ENCODE measurements at regions not wholly inside any gene's neighbourhood (a gene's known extent, or its start where the extent isn't known, plus 50 kb on each side); places are given as distances from the start of the nearest gene placed in this dataset.

DNA sequence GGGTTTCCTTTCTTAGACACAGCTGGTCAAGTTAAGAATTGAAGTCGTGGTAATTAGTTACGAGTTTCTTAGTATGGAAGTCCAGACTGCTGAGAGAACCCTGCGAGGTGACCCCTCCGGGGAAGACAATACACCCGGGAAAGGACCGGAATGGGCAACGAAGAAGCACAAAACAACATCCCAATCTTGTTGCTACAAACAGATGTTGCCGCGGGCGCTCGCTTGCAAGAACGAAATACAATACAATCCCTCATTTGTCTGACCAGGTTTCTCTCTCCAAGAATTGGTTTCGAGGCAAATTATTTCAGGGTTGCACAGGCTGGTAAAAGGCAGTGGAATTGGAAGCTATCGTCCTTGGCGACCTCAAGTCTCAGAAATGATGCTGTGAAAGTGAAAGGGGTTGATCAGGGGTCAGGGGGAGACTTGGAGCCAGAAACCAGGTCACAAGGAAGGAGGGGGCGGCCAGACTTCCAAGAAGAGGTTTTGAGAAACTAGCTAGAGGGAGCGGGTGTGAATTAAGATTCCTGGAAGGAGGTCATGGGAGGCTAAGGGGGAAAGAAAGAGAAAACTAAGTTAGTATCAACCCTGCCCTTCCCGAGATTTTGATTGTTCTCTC, 401.9 kb downstream of the HRH4 start:
- no peak for ATAC-seq
- no peak for TF ChIP-seq ZNF8 (CRISPR knock-in tag; IDR thresholded peaks at IDR 0.05)
- TF ChIP-seq ZC3H10 (CRISPR knock-in tag; IDR thresholded peaks at IDR 0.05) = no peak
- TF ChIP-seq ZFP3 (CRISPR knock-in tag; IDR thresholded peaks at IDR 0.05) = no peak
- no peak for TF ChIP-seq CSRNP3 (CRISPR knock-in tag; IDR thresholded peaks at IDR 0.05)
- TF ChIP-seq SNAI2 (CRISPR knock-in tag; IDR thresholded peaks at IDR 0.05) = no peak
- TF ChIP-seq POU6F1 (CRISPR knock-in tag; IDR thresholded peaks at IDR 0.05; ENCODE audit: borderline replicate concordance, low read depth) = no peak
- TF ChIP-seq BACH2 (CRISPR knock-in tag; IDR thresholded peaks at IDR 0.05; ENCODE audit: borderline replicate concordance) = no peak
- no peak for TF ChIP-seq ESRRG (CRISPR knock-in tag; IDR thresholded peaks at IDR 0.05)
- no peak for TF ChIP-seq ARNTL (CRISPR knock-in tag; IDR thresholded peaks at IDR 0.05; ENCODE audit: borderline replicate concordance, low read depth)
- TF ChIP-seq CREB5 (CRISPR knock-in tag; IDR thresholded peaks at IDR 0.05; ENCODE audit: low read depth) = no peak
- TF ChIP-seq TCF4 (CRISPR knock-in tag; IDR thresholded peaks at IDR 0.05; ENCODE audit: borderline replicate concordance) = no peak
- TF ChIP-seq ISL1 (CRISPR knock-in tag; IDR thresholded peaks at IDR 0.05) = no peak
- TF ChIP-seq TSHZ2 (CRISPR knock-in tag; IDR thresholded peaks at IDR 0.05) = no peak
- TF ChIP-seq ZNF70 (CRISPR knock-in tag; IDR thresholded peaks at IDR 0.05) = no peak
- TF ChIP-seq PPARA (CRISPR knock-in tag; IDR thresholded peaks at IDR 0.05; ENCODE audit: borderline replicate concordance) = no peak
- TF ChIP-seq TOX (CRISPR knock-in tag; IDR thresholded peaks at IDR 0.05; ENCODE audit: borderline replicate concordance) = no peak
- TF ChIP-seq ZNF565 (CRISPR knock-in tag; conservative IDR thresholded peaks at IDR 0.05; ENCODE audit: low read depth) = no peak
- TF ChIP-seq GLIS3 (CRISPR knock-in tag; IDR thresholded peaks at IDR 0.05) = no peak
- TF ChIP-seq OSR1 (CRISPR knock-in tag; IDR thresholded peaks at IDR 0.05) = no peak
- TF ChIP-seq ZFP30 (CRISPR knock-in tag; IDR thresholded peaks at IDR 0.05) = no peak

DNA sequence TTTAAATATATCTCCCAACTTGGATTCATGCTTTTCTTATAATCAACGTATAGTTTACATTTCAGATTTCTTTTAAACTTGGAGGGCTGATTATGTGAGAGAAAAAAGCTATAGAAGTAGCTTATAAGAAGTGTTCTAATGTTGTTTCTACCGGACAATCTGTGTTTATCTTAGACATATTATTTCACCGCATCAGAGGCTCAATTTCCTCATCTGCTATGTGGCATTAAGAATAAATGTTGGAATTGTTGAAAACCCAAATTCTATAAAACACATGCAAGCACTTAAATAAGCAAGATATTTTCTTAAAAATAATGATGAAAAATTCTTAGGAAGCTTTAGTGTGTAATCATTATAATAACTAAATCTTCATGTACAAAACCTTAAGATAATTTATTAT, 407.9 kb downstream of the HRH4 start:
- ATAC-seq = no peak
- TF ChIP-seq ZC3H10 (CRISPR knock-in tag; IDR thresholded peaks at IDR 0.05) (no peak), ZNF8 (CRISPR knock-in tag; IDR thresholded peaks at IDR 0.05) (no peak)

GRCh38 chr18:24868760-24869237, 408.4 kb downstream of the HRH4 start:
- TF ChIP-seq ZNF8 (CRISPR knock-in tag; IDR thresholded peaks at IDR 0.05) (no peak), TOX (CRISPR knock-in tag; IDR thresholded peaks at IDR 0.05; ENCODE audit: borderline replicate concordance) (no peak), CSRNP3 (CRISPR knock-in tag; IDR thresholded peaks at IDR 0.05) (no peak), ESRRG (CRISPR knock-in tag; IDR thresholded peaks at IDR 0.05) (no peak), TSHZ2 (CRISPR knock-in tag; IDR thresholded peaks at IDR 0.05) (no peak), CSDC2 (CRISPR knock-in tag; IDR thresholded peaks at IDR 0.05) (no peak)
- TF ChIP-seq, protein P1, sequence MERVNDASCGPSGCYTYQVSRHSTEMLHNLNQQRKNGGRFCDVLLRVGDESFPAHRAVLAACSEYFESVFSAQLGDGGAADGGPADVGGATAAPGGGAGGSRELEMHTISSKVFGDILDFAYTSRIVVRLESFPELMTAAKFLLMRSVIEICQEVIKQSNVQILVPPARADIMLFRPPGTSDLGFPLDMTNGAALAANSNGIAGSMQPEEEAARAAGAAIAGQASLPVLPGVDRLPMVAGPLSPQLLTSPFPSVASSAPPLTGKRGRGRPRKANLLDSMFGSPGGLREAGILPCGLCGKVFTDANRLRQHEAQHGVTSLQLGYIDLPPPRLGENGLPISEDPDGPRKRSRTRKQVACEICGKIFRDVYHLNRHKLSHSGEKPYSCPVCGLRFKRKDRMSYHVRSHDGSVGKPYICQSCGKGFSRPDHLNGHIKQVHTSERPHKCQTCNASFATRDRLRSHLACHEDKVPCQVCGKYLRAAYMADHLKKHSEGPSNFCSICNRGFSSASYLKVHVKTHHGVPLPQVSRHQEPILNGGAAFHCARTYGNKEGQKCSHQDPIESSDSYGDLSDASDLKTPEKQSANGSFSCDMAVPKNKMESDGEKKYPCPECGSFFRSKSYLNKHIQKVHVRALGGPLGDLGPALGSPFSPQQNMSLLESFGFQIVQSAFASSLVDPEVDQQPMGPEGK (CRISPR knock-in tag; IDR thresholded peaks at IDR 0.05; ENCODE audit: borderline replicate concordance) = no peak
- no peak for ATAC-seq

Measured in SK-N-SH treated with all-trans-retinoic acid at 6 μM for 48 hours (cell line).